NCI-H2227 treated with DMSO at 0.1 percent for 48 hours (cell line): ENCODE measurements at regions not wholly inside any gene's neighbourhood (a gene's known extent, or its start where the extent isn't known, plus 50 kb on each side); places are given as distances from the start of the nearest gene placed in this dataset.
A peak's percentile ranks its signal among the peaks of the same experiment; 100 is the strongest.

Experiments
- DNase-seq: peaks from one replicate; lab custom pipeline; 2025; lab: John Stamatoyannopoulos, UW

- DNase-seq: no peak
Measured at GRCh38 chrX:110432091-110432905, 73.7 kb downstream of the RTL9 start.

- DNase-seq: no peak
Measured at GRCh38 chrX:110432906-110433215, 74.2 kb downstream of the RTL9 start.

- no peak for DNase-seq
Measured at GRCh38 chrX:110435196-110435595, 76.5 kb downstream of the RTL9 start.

- DNase-seq: no peak
Measured at GRCh38 chrX:110436523-110436922, 77.9 kb downstream of the RTL9 start.

GRCh38 chrX:110437686-110438085 lies 79.0 kb downstream of the RTL9 start:
- no peak for DNase-seq

- DNase-seq: no peak
Measured at GRCh38 chrX:110440016-110440805, 81.6 kb downstream of the RTL9 start.

- peak; percentile 2 for DNase-seq
Measured at GRCh38 chrX:110442635-110443034, 84.0 kb downstream of the RTL9 start.

- DNase-seq: no peak
Measured at GRCh38 chrX:110444996-110445395, 86.3 kb downstream of the RTL9 start.

- peak; percentile 3 for DNase-seq
Measured at GRCh38 chrX:110448459-110448858, 89.8 kb downstream of the RTL9 start.

GRCh38 chrX:110449312-110449711 lies 90.7 kb downstream of the RTL9 start:
- DNase-seq: no peak

GRCh38 chrX:110450050-110450449 lies 91.4 kb downstream of the RTL9 start:
- peak; percentile 77 for DNase-seq

- no peak for DNase-seq
Measured at GRCh38 chrX:110454336-110454735, 95.7 kb downstream of the RTL9 start.

- no peak for DNase-seq
Measured at GRCh38 chrX:110462957-110463356, 104.3 kb downstream of the RTL9 start.

GRCh38 chrX:110466790-110467189 lies 108.1 kb downstream of the RTL9 start:
- DNase-seq: no peak

GRCh38 chrX:110472265-110472664 lies 113.6 kb downstream of the RTL9 start:
- DNase-seq: no peak

- no peak for DNase-seq
Measured at GRCh38 chrX:110477593-110478228, 119.1 kb downstream of the RTL9 start.

GRCh38 chrX:110491846-110492620 lies 133.4 kb downstream of the RTL9 start:
- no peak for DNase-seq

GRCh38 chrX:110504947-110505346 lies 146.3 kb downstream of the RTL9 start:
- no peak for DNase-seq

- no peak for DNase-seq
Measured at GRCh38 chrX:110509755-110510532, 151.3 kb downstream of the RTL9 start.

- DNase-seq: no peak
Measured at GRCh38 chrX:110511238-110511637, 152.6 kb downstream of the RTL9 start.

- DNase-seq: no peak
Measured at GRCh38 chrX:110512341-110512740, 153.7 kb downstream of the RTL9 start.
